Loucy (cell line): ENCODE measurements at regions not wholly inside any gene's neighbourhood (a gene's known extent, or its start where the extent isn't known, plus 50 kb on each side); places are given as distances from the start of the nearest gene placed in this dataset.

Experiments
- CTCF ChIP-seq: fragments of 200-600 bp; sonication (generic); conservative IDR thresholded peaks from 2 replicates; pipeline ENCODE4 v1.5.1; 2014; ENCODE audit warnings: mild to moderate bottlenecking, antibody characterized with exemption, low read length
- EZH2phosphoT487 ChIP-seq: fragments of 200-600 bp; IDR thresholded peaks from 2 replicates; pipeline ENCODE4 v1.6.1; 2018; ENCODE audit warnings: antibody characterized with exemption, mild to moderate bottlenecking, moderate library complexity, borderline replicate concordance

DNA sequence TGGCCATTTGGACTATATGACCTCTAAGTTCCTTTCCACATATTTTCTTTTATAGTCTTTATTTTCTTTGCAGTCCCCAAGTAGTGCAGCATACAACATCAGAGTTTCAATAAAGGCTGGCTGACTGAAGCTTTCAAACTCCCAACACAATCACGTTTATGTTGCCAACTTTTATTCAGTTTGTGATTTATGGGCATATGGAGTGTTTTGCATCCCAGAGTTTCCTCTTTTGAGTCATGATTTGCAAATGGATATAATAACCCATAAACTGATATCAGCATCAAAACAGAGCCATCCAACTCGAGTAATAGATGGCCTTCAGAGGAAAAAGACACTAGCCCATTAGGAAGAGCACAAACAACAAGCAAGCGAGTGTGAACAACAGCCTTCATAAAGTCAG is 414.0 kb downstream of the ELAVL2 start:
- TF ChIP-seq CTCF (no peak), EZH2phosphoT487 (no peak)
